GM19023 (cell line): ENCODE measurements at regions not wholly inside any gene's neighbourhood (a gene's known extent, or its start where the extent isn't known, plus 50 kb on each side); places are given as distances from the start of the nearest gene placed in this dataset.

Source experiments
- ATAC-seq: cut with Tn5 transposase; IDR thresholded peaks from one replicate; pipeline ENCODE4 v1.9.1; 2021; ENCODE audit warnings: mild to moderate bottlenecking, moderate library complexity; ENCODE audit not compliant: unreplicated experiment

DNA sequence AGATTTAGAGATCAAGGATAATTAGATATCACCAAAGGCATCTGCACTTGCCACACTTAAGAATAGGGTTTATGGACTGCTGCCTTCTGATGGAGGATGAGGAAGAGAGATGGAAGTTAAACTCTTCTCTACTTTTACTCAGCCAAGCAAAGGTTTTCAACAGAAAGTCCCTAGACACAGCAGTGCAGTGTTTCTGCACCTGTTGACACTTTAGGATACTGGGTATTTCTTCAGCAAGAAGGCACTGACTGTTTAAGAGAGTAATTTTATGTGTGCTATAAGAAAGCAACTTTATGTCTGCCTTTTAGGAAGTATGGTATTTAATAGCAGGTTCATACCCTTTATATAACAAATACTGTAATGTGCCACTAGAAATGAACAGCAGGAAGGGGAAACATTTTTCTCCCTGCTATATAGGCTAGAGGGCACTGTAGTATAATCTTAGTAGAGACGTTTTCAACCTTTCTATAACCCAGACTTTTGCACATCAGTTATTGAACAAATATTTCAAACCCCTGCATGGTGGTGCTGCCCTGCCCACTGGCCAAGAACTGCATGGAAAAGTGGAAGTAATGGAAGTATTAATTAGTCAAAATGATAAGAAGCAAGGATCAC lies 225.0 kb upstream of the GRIP1 start:
- no peak for ATAC-seq

DNA sequence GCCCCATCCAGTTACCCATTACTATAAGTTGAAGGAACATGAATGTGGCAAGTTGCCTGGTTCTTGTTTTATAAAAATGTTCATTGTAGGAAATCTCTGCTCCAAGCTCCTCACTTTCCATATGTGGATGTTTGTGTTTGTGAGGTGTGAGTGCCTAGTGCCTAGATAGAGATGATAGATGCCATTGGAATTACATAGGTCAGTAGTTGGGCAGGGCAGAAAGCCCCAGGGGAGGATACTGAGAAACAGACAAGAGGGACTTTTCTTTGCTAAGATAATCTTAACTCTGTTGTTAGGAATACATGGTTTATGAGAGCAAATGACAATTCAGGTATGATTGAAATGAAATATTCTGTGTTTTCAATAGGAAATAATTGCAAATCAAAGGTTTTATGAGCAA lies 226.3 kb upstream of the GRIP1 start:
- no peak for ATAC-seq

- no peak for ATAC-seq
Measured at GRCh38 chr12:66910366-66910974, 231.6 kb upstream of the GRIP1 start.

DNA sequence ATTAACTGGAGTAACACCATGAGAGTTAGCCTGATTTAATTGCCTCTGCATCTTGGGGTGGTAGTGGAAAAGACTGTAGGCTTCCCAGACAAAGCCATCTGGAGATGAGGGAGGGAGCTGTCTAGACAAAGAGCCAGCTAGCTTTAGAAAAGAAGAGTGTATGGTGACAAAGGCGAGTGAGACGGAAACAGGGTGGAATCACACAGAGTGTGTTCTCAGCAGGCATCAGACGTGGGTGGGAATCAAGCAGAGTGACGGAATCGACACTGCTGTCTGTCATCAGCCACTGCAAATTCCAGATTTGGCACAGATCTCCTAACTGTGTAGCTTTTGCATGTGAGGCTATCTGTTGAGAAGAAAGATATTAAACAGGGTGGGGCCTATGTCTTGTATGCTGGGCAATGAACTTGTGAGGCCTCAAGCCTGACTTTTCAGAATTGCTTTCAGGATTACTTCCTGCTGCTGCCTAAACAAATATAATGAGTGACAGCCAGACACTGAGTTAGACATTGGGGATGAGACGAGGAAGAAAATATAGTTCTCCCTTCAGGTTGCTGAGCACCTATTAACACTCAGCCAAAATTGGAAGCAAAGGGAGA lies 236.5 kb upstream of the GRIP1 start:
- ATAC-seq, result no peak

- no peak for ATAC-seq
Measured at GRCh38 chr12:66916189-66916588, 237.3 kb upstream of the GRIP1 start.

- ATAC-seq, result no peak
Measured at GRCh38 chr12:66919466-66919865, 240.6 kb upstream of the GRIP1 start.

DNA sequence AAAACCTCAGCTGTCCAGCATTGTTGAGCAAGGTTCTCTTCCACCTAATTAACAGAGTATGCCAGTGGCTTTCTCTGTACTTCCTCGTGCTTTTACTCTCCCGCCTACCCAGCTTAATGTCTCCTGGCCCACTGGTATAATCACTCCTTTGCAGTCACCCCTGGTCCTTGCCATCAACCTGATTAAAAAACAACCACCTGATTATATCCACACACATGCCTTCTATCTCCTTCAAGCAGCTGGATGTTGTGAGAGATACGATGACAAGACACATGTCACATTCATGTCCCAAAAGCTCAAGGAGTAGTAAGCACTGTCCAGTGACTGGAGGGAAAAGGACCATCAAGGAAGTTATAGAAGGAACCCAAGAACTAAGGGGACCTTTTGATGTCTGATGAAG lies 241.3 kb upstream of the GRIP1 start:
- no peak for ATAC-seq

DNA sequence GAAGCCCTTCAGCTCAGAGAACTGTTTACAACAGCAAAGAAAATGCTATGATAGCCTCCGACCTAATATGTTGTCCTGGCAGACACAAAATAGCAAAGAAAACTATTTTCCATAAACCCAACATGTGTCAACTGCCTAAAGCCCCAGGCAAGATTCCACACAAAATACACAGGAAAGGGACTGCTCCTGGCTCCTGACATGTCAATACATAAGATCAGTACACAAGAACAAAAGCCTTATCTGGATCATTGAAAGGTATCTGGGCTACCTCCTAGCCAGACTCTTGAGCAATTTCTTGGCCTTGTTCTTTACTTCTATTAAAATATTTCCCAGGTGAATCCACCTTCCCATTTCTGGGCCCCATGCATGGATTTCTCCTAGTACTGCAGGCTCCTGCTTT lies 242.3 kb upstream of the GRIP1 start:
- ATAC-seq, result no peak

GRCh38 chr12:66925083-66925482 lies 246.2 kb upstream of the GRIP1 start:
- ATAC-seq, result no peak

GRCh38 chr12:66929121-66929520 lies 250.2 kb upstream of the GRIP1 start:
- no peak for ATAC-seq

- ATAC-seq, result no peak
Measured at GRCh38 chr12:66931091-66931490, 252.2 kb upstream of the GRIP1 start.

DNA sequence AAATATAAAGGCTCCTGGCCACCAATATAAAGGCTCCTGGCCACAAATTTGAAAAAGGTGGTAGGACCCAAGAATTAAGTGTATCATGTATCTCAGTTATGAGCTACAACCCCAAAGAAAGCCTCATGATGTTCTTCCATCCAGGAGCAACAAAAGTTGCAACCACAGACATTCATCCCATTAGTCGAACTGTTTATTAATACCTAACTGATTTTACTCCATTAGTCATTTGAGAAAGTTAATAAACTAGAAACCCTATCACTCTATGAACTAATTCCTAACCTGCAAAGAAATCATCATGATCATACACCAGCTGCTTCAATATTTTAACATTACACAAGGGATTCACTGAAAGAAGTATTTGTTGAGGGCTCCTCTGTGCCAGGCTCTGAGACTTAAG lies 253.2 kb upstream of the GRIP1 start:
- ATAC-seq, result no peak

DNA sequence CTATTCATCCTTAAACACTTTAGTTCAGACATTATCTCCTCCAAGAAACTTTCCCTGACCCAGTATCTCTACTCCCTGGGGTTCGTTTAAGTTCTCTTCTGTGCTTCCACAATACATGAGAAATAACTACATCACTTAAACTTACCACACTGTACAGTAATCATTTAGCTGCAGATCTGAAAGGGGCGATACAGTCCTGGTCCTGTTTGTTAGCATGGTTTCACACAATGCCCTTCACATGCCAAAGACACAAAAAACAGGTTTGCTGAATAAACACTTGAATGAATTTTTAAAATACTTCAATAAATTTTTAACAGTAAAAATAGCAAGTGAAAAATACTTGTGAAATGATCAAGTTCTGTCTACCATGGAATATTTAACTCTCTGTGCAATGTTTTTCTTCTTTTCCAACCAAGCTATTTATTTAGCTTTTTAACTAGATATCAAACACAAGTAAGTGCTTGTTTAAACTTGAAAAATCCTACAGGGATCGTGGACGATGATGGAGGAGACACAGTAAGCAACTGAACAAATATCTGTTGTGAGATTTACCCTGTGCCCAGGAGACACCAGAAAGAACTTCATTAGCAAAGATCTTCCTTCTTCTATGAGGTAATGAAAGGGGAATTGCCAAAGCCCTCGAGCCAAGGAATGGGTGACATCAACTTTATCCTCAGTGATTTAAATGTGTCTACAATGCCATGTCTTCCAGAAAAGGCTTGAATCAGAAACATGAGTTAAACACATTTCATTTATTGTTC lies 255.6 kb upstream of the GRIP1 start:
- ATAC-seq, result no peak

- ATAC-seq, result no peak
Measured at GRCh38 chr12:66941150-66941549, 262.3 kb upstream of the GRIP1 start.

- no peak for ATAC-seq
Measured at GRCh38 chr12:66942741-66943465, 264.0 kb upstream of the GRIP1 start.

DNA sequence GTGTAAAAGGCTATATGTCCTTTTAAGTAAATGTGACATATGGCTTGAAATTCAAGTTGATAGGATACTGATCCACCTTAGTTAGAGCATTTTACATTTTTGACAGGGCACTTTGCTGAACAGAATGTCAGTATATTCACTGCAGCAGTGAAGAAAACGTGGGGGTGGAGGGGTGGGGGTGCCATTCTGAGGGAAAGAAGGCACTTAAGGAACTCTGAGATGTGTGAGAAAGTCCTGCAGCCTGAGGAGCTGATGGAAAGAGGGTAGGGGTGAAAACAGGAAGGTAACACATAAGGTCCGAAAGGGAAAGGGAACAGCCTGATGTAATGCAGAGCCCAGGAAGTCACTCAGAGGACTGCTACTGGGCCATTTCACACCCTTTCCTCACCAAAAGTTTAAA lies 265.5 kb upstream of the GRIP1 start:
- ATAC-seq, result no peak

- no peak for ATAC-seq
Measured at GRCh38 chr12:66945189-66945817, 266.4 kb upstream of the GRIP1 start.

GRCh38 chr12:66947119-66947518 lies 268.2 kb upstream of the GRIP1 start:
- no peak for ATAC-seq

- no peak for ATAC-seq
Measured at GRCh38 chr12:66952668-66953067, 273.8 kb upstream of the GRIP1 start.

- ATAC-seq, result no peak
Measured at GRCh38 chr12:66956300-66956699, 277.4 kb upstream of the GRIP1 start.

GRCh38 chr12:66959276-66959675 lies 280.4 kb upstream of the GRIP1 start:
- no peak for ATAC-seq
